Kidney (tissue), 13 donors: ENCODE measurements at regions not wholly inside any gene's neighbourhood (a gene's known extent, or its start where the extent isn't known, plus 50 kb on each side); places are given as distances from the start of the nearest gene placed in this dataset.

Experiments
- DNase-seq, 5 donors: peaks; one replicate each; pipeline ENCODE4 v3.0.0-alpha.2; 2013 to 2020
- FAIRE-seq: peaks from 2 replicates; lab custom pipeline; 2012; peaks lifted over from hg19 to GRCh38; lab: Jason Lieb, UNC
- H3K27ac ChIP-seq, 2 donors: one replicate each; pipeline ENCODE4 v1.7.0; 2013; ENCODE audit warnings: low read depth in 2 of 2, low read length in 2 of 2, inconsistent platforms in 1 of 2
- H3K27me3 ChIP-seq: one replicate; pipeline ENCODE4 v1.7.1; 2013; ENCODE audit warnings: low read length, inconsistent platforms; ENCODE audit not compliant: control insufficient read depth, insufficient read depth
- H3K36me3 ChIP-seq, 3 donors: one replicate each; pipeline versions ENCODE4 v1.7.0 to v1.7.1; 2013; ENCODE audit warnings: low read length in 3 of 3, control low read depth in 1 of 3, inconsistent platforms in 1 of 3; ENCODE audit not compliant: insufficient read depth in 3 of 3, control insufficient read depth in 2 of 3
- H3K4me1 ChIP-seq, 3 donors: one replicate each; pipeline versions ENCODE4 v1.7.0 to v1.7.1; 2013; ENCODE audit warnings: low read length in 3 of 3, inconsistent platforms in 1 of 3, low read depth in 1 of 3; ENCODE audit not compliant: control insufficient read depth in 2 of 3, insufficient read depth in 2 of 3
- H3K4me3 ChIP-seq, 3 donors: one replicate each; pipeline versions ENCODE4 v1.7.0 to v1.8.1; 2013; ENCODE audit warnings: low read length in 3 of 3, control low read depth in 1 of 3, inconsistent platforms in 1 of 3
- H3K9ac ChIP-seq, 3 donors: one replicate each; pipeline versions ENCODE4 v1.7.0 to v1.7.1; 2013; ENCODE audit warnings: low read length in 3 of 3, control low read depth in 1 of 3, inconsistent platforms in 1 of 3
- H3K9me3 ChIP-seq, 3 donors: one replicate each; pipeline versions ENCODE4 v1.7.0 to v1.7.1; 2013; ENCODE audit warnings: low read length in 3 of 3, control low read depth in 1 of 3, inconsistent platforms in 1 of 3; ENCODE audit not compliant: control insufficient read depth in 2 of 3, insufficient read depth in 1 of 3
- intact Hi-C: fragments of 100-400 bp; cut with DNase I; formaldehyde crosslinking; loops from one replicate; pipeline ENCODE4 v1.11.1; 2022
- TF ChIP-seq, protein P1 (sequence below): IDR thresholded peaks from 3 replicates; pipeline ENCODE4 v1.5.1; 2012; ENCODE audit warnings: mild to moderate bottlenecking, moderate library complexity, borderline replicate concordance; ENCODE audit not compliant: insufficient read depth; ENCODE audit errors: extremely low read depth
- donor health status: control.
- donor health status: control.
- donor health status: control.
- donor health status: control.
- donor health status: control.
- donor health status: DM: yes; HTN: yes; CAD: no.
- donor health status: Normal renal cell carcinoma (clear cell type).

DNA sequence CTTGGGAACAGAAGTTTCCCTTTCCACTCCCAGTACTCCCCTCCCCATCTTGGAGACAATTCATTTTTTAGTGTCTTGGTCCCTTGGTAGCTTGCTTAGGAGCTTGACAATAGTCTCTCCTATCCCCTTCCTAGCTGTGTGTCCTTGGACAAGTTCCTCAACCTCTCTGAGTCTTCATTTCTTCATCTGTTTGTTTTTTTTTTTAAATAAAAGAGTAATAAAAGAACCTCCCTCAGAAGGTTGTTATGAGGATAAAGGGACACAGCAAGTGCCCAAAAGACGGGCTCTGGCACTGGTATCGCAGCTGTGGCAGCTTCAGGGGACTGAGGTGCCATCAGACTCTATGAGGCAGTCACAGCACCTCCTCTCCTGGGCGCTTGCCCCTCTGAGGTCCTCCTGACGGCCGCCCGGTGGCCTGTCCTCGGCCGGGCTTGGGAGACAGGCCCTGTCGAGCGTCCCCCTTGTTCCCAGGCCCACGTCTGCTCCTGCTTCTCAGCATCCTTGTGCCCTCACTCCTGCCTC is 689.2 kb downstream of the MATN1 start:
- H3K27ac ChIP-seq = no peak overlapping the region
- no peak overlapping the region for H3K4me3 ChIP-seq
- no peaks in the 10 kb centered on the region for H3K4me1 ChIP-seq
- H3K36me3 ChIP-seq = no peaks in the 10 kb centered on the region
- no peak for DNase-seq
- H3K27me3 ChIP-seq = no peaks in the 10 kb centered on the region
- no peaks in the 10 kb centered on the region for H3K9me3 ChIP-seq
- no peak overlapping the region for H3K9ac ChIP-seq
- TF ChIP-seq, protein P1, sequence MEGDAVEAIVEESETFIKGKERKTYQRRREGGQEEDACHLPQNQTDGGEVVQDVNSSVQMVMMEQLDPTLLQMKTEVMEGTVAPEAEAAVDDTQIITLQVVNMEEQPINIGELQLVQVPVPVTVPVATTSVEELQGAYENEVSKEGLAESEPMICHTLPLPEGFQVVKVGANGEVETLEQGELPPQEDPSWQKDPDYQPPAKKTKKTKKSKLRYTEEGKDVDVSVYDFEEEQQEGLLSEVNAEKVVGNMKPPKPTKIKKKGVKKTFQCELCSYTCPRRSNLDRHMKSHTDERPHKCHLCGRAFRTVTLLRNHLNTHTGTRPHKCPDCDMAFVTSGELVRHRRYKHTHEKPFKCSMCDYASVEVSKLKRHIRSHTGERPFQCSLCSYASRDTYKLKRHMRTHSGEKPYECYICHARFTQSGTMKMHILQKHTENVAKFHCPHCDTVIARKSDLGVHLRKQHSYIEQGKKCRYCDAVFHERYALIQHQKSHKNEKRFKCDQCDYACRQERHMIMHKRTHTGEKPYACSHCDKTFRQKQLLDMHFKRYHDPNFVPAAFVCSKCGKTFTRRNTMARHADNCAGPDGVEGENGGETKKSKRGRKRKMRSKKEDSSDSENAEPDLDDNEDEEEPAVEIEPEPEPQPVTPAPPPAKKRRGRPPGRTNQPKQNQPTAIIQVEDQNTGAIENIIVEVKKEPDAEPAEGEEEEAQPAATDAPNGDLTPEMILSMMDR = no peak
- intact Hi-C loops = no loop called here
- FAIRE-seq = no peak

DNA sequence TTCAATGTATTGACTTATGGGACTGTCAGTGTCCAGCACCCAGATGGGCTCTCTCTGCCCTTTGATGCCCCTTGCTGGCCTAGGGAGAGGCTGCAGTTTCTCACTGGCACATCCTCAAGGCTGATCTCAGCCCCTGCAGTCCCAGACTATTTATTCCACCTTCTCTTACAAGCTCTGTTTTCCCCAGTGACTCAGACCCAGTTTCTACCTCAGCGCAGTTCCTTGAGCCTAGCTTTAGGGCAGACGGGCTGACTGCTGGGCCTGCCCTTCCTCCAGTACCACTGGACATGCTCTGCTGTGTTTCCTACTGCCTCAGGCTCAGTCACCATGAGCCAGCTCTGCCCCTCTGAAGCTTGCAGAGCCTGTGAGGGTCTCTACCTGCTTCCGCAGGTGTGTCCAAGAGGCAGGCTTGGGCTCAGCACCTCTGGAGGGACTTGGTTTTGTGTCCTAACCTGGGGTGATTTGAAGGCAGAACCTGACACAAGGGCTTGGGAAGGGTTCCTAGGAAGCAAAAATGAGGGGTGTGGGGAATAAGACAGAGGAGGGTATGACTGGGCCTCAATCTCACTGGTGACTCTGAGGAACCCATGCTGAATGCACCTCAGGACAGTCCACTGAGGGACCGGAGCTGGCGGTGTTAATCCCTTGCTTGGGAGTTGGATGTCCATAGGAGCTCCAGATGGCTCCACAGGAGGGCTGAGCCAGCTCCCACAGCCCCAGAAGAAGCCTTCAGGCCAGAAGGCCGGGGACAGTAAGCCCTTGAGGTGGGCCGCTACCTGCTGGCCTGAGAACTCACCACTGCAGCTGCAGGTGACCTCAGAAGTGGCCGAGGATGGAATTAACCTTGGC is 689.9 kb downstream of the MATN1 start:
- Histone ChIP-seq H3K36me3 (no peaks in the 10 kb centered on the region), H3K27me3 (no peaks in the 10 kb centered on the region), H3K9ac (no peak overlapping the region), H3K9me3 (no peaks in the 10 kb centered on the region), H3K4me1 (no peaks in the 10 kb centered on the region), H3K4me3 (no peak overlapping the region), H3K27ac (no peak overlapping the region)
- peak in 1 of 5 donors; percentile 20 for DNase-seq
- TF ChIP-seq, protein P1 = no peak
- intact Hi-C loops = no loop called here
- FAIRE-seq = no peak

DNA sequence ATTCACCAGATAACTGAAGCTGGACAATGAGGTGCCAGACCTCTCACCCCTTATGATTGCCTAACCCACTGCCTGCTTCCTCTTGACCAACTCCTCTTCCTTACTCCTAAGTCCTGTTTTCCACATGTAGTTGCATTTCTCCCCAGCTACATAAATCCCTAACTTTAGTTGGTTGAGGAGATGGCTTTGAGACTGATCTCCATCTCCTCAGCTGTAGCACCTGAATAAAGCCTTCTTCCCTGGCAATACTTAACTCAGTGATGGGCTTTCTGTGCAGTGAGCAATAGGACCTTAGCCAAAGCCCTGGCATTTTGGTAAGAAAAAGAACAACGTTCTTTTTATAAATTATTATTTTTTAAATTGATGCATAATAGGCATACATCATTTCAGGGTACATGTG is 691.1 kb downstream of the MATN1 start:
- Histone ChIP-seq H3K4me1 (no peaks in the 10 kb centered on the region), H3K27me3 (no peaks in the 10 kb centered on the region), H3K9ac (no peak overlapping the region), H3K9me3 (no peaks in the 10 kb centered on the region), H3K27ac (no peak overlapping the region), H3K4me3 (no peak overlapping the region), H3K36me3 (no peaks in the 10 kb centered on the region)
- FAIRE-seq = no peak
- intact Hi-C loops = no loop called here
- no peak for DNase-seq
- TF ChIP-seq, protein P1 = no peak
